Spleen (tissue), 11 donors: ENCODE measurements at regions not wholly inside any gene's neighbourhood (a gene's known extent, or its start where the extent isn't known, plus 50 kb on each side); places are given as distances from the start of the nearest gene placed in this dataset.

Experiments used
- DNase-seq: peaks from one replicate; pipeline ENCODE4 v3.0.0-alpha.2; 2020
- H3K27ac ChIP-seq, 8 donors: fragments of 200-600 bp; sonication (generic) in 7 of 8; 1 replicate in 4 of 8; 2 replicates in 4 of 8; pipeline versions ENCODE4 v1.5.0 to v1.8.0; 2016 to 2021; ENCODE audit warnings: inconsistent platforms in 4 of 8, mild to moderate bottlenecking in 4 of 8, moderate library complexity in 1 of 8
- H3K27me3 ChIP-seq, 7 donors: fragments of 200-600 bp; sonication (generic) in 6 of 7; replicated peaks in 1 of 7; 1 replicate in 4 of 7; 2 replicates in 3 of 7; pipeline versions ENCODE4 v1.5.0 to v1.8.0; 2016 to 2021; ENCODE audit warnings: inconsistent platforms in 3 of 7, mild to moderate bottlenecking in 1 of 7
- H3K36me3 ChIP-seq, 6 donors: fragments of 200-600 bp; sonication (generic) in 5 of 6; 1 replicate in 4 of 6; 2 replicates in 2 of 6; pipeline versions ENCODE4 v1.5.0 to v1.8.0; 2016 to 2021; ENCODE audit warnings: inconsistent platforms in 2 of 6
- H3K4me1 ChIP-seq, 6 donors: fragments of 200-600 bp; sonication (generic) in 5 of 6; 1 replicate in 3 of 6; 2 replicates in 3 of 6; pipeline versions ENCODE4 v1.5.0 to v1.8.0; 2016 to 2021; ENCODE audit warnings: inconsistent platforms in 3 of 6
- H3K4me3 ChIP-seq, 8 donors: fragments of 200-600 bp; sonication (generic) in 7 of 8; 1 replicate in 4 of 8; 2 replicates in 4 of 8; pipeline versions ENCODE4 v1.5.0 to v1.8.0; 2016 to 2021; ENCODE audit warnings: inconsistent platforms in 4 of 8, mild to moderate bottlenecking in 4 of 8, moderate library complexity in 2 of 8
- H3K9me3 ChIP-seq, 8 donors: fragments of 200-600 bp; sonication (generic) in 7 of 8; 1 replicate in 4 of 8; 2 replicates in 4 of 8; pipeline versions ENCODE4 v1.5.0 to v1.8.0; 2016 to 2021; ENCODE audit warnings: inconsistent platforms in 4 of 8
- POLR2A ChIP-seq, 3 donors: fragments of 450-650 bp; IDR thresholded peaks; one replicate each; pipeline ENCODE4 v1.5.1; 2017; ENCODE audit warnings: antibody characterized with exemption in 3 of 3, mild to moderate bottlenecking in 1 of 3
- POLR2AphosphoS5 ChIP-seq, 3 donors: sonication (generic); formaldehyde crosslinking; IDR thresholded peaks; one replicate each; pipeline ENCODE4 v1.5.1; 2017; ENCODE audit warnings: antibody characterized with exemption in 3 of 3
- WGBS, 5 donors: extraction: QIAGEN DNeasy Blood & Tissue Kit in 3 of 5; methylation state at CpG; one replicate each; pipeline versions ENCODE4 v1.1.5 to v1.1.7; 2013 to 2018; 5-methylcytosine and 5-hydroxymethylcytosine counted together
- intact Hi-C: fragments of 100-400 bp; cut with DNase I; formaldehyde crosslinking; loops from one replicate; pipeline ENCODE4 v1.15.0; 2023; ENCODE audit warnings: low total_unique reads
- microRNA-seq, 3 donors: library from miRNA; unstranded; fragments of <30 nt; microRNA quantifications; one replicate each; pipeline versions ENCODE4 to v1.1.0, GENCODE V29; 2019 to 2020
- small RNA-seq, 4 donors: library from RNA; depleted of rRNA; stranded (forward); fragments of <200 nt; gene quantifications; one replicate each; pipeline ENCODE3, GENCODE V24; 2016
- TF ChIP-seq, protein P1 (sequence below), 11 experiments: fragments of 200-600 bp in 7 of 11; fragments of 450-650 bp in 4 of 11; sonication (generic) in 4 of 11; IDR thresholded peaks in 8 of 11; conservative IDR thresholded peaks in 3 of 11; 1 replicate in 7 of 11; 2 replicates in 4 of 11; pipeline versions ENCODE4 v1.4.0 to v1.8.0; 2016 to 2021; ENCODE audit warnings: antibody characterized with exemption in 11 of 11, inconsistent platforms in 4 of 11, mild to moderate bottlenecking in 1 of 11
- donor health status: healthy with polysubstance abuse.
- donor health status: DM: no; HTN: no; CAD: no; lungs with moderate emphysema.
- donor health status: DM: no; HTN: no; CAD: no.
- donor health status: Bipolar disorder and iron deficiency.
- donor health status: healthy.
- donor health status: DM: no; HTN: no; CAD: no.
- donor health status: DM: yes; HTN: yes; CAD: no.

DNA sequence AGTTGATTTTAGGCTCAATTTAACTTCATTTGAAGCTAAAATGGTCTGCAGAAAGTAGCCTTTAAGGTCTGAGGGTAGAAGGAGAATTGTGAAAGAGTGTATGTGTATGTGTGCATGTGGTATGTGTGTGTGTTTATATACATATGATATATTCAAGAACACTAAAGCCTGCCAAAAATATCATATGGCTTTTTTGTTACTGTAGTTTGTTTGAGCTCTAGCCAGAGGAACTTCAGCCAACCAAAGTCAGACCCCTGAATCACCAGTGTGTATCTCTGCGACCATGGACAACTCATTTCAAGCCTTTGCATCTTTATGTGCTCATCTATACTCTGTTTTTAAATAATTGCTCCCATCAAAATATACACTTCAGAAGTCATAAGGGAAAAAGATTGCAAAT, 58.4 kb upstream of the HDAC9 start:
- 67 to 97% (median 81%) methylated on average over 1 of the region's 1 CpG for WGBS, 5 donors
- no peak overlapping the region for H3K4me3 ChIP-seq
- H3K9me3 ChIP-seq: no peaks in the 10 kb centered on the region
- no peaks in the 10 kb centered on the region for H3K36me3 ChIP-seq
- no peak overlapping the region for H3K27ac ChIP-seq
- H3K4me1 ChIP-seq: no peaks in the 10 kb centered on the region
- H3K27me3 ChIP-seq: no peaks in the 10 kb centered on the region
- intact Hi-C loops: no loop called here
- DNase-seq: no peak
- no peak for TF ChIP-seq POLR2AphosphoS5 (IDR thresholded peaks at IDR 0.05)
- no peak for TF ChIP-seq POLR2A (IDR thresholded peaks at IDR 0.05)
- TF ChIP-seq, protein P1, sequence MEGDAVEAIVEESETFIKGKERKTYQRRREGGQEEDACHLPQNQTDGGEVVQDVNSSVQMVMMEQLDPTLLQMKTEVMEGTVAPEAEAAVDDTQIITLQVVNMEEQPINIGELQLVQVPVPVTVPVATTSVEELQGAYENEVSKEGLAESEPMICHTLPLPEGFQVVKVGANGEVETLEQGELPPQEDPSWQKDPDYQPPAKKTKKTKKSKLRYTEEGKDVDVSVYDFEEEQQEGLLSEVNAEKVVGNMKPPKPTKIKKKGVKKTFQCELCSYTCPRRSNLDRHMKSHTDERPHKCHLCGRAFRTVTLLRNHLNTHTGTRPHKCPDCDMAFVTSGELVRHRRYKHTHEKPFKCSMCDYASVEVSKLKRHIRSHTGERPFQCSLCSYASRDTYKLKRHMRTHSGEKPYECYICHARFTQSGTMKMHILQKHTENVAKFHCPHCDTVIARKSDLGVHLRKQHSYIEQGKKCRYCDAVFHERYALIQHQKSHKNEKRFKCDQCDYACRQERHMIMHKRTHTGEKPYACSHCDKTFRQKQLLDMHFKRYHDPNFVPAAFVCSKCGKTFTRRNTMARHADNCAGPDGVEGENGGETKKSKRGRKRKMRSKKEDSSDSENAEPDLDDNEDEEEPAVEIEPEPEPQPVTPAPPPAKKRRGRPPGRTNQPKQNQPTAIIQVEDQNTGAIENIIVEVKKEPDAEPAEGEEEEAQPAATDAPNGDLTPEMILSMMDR (IDR thresholded peaks at IDR 0.05 in 8 of 11, conservative IDR thresholded peaks at IDR 0.05 in 3 of 11): no peak

DNA sequence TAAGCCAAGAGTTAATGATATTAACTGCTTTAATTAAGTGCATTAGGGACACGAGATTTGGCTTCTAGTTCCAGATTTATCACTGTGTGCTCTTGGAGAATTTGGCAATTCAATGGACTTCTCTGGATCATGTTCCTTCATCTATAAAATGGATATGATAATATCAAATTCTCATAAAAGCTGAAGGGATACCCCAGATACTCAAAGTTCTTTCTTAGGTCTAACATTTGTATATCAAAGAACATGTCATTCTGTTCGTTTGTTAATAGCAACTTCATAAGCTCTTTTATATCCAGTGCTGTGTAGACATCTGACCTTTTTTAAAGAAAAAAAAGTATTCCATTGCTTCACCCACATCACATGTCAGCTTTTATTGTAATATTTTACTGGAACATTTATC, 54.6 kb upstream of the HDAC9 start:
- Histone ChIP-seq H3K4me3 (no peak overlapping the region), H3K9me3 (no peaks in the 10 kb centered on the region), H3K27ac (no peak overlapping the region), H3K27me3 (no peaks in the 10 kb centered on the region), H3K4me1 (no peaks in the 10 kb centered on the region), H3K36me3 (no peaks in the 10 kb centered on the region)
- WGBS, 5 donors: 79 to 84% (median 82%) methylated on average over 2 of the region's 2 CpGs
- TF ChIP-seq POLR2A (IDR thresholded peaks at IDR 0.05) (no peak), POLR2AphosphoS5 (IDR thresholded peaks at IDR 0.05) (no peak)
- TF ChIP-seq, protein P1 (IDR thresholded peaks at IDR 0.05 in 8 of 11, conservative IDR thresholded peaks at IDR 0.05 in 3 of 11): no peak
- DNase-seq: no peak
- intact Hi-C loops: no loop called here

DNA sequence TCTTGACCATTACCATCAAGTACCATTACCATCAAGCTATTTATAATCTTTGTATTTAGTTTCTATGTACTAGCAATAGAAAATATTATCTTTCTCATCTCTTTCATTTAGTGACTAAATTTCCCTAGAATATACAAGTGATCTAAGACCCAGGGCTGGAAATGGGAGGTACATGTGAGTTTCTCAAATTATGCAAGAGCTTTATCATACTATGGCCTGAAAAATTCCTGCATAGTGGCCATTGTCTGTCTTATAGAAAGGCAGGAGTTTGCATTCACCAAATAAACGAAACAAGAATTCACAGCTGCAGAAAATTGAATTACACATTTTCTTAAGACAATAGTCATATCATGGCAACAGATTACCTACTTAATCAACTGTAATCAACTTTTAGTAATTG, 50.7 kb upstream of the HDAC9 start:
- no peaks in the 10 kb centered on the region for H3K27me3 ChIP-seq
- intact Hi-C loops: no loop called here
- H3K27ac ChIP-seq: no peak overlapping the region
- no peaks in the 10 kb centered on the region for H3K36me3 ChIP-seq
- H3K4me3 ChIP-seq: no peak overlapping the region
- DNase-seq: no peak
- 81 to 98% (median 94%) methylated on average over 1 of the region's 1 CpG for WGBS, 5 donors
- H3K4me1 ChIP-seq: no peaks in the 10 kb centered on the region
- H3K9me3 ChIP-seq: no peaks in the 10 kb centered on the region
- TF ChIP-seq POLR2A (IDR thresholded peaks at IDR 0.05): no peak

DNA sequence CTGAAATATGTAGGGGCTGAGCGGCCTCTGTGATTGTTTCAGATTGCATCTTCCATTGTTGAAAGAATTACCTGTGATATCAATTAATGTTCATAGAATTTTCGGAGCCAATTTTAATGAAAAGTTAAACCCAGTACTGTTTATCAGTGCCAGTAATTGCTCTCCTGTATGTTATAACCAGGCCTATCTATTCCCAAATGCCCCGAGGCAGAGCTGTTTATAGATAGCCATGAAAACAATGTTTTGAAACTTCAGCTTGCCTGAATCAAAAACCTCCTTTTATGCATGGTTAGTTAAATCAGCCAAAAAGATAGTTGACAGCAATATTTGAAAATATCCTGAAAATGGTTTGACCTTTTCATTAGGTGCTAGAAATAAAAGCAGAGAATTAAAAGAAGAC, 50.1 kb upstream of the HDAC9 start:
- intact Hi-C loops: no loop called here
- TF ChIP-seq POLR2A (IDR thresholded peaks at IDR 0.05) (no peak), POLR2AphosphoS5 (IDR thresholded peaks at IDR 0.05) (no peak)
- TF ChIP-seq, protein P1 (IDR thresholded peaks at IDR 0.05 in 8 of 11, conservative IDR thresholded peaks at IDR 0.05 in 3 of 11): no peak
- WGBS, 5 donors: 86 to 90% (median 88%) methylated on average over 3 of the region's 3 CpGs

More for the DNA sequence above, 50.1 kb upstream of the HDAC9 start:
- Histone ChIP-seq H3K27ac (no peak overlapping the region), H3K9me3 (no peaks in the 10 kb centered on the region), H3K4me1 (no peaks in the 10 kb centered on the region), H3K36me3 (no peaks in the 10 kb centered on the region), H3K4me3 (no peak overlapping the region), H3K27me3 (no peaks in the 10 kb centered on the region)
- DNase-seq: no peak

Small RNA genes lying in the stretch of these regions (microRNA-seq; reads per million reads assigned to microRNA genes)
- gene MIR1302-6: 0 reads per million in 3 donors

Small RNA genes lying in the stretch of these regions (small RNA-seq; reads per million reads assigned to genes)
- 0 reads per million in 4 donors for gene MIR1302-6
